GM23248 (cell line): ENCODE measurements at regions not wholly inside any gene's neighbourhood (a gene's known extent, or its start where the extent isn't known, plus 50 kb on each side); places are given as distances from the start of the nearest gene placed in this dataset.
"Not testable (repeated sequence)": the region's sequence is repeated elsewhere in the genome, so short reads cannot be mapped to it uniquely, and the experiment has no call there.

Experiments
- DNase-seq: peaks from one replicate; pipeline ENCODE4 v3.0.0-alpha.2; 2015
- H2AFZ ChIP-seq: fragments of 200-600 bp; sonication (generic); 2 replicates; pipeline ENCODE4 v1.6.1; 2016; ENCODE audit warnings: antibody characterized with exemption
- H3F3A ChIP-seq: fragments of 200-600 bp; sonication (generic); 2 replicates; pipeline ENCODE4 v1.6.1; 2016; ENCODE audit warnings: mild to moderate bottlenecking, antibody characterized with exemption, mixed run types; ENCODE audit not compliant: insufficient read depth
- H3K27ac ChIP-seq: fragments of 200-600 bp; sonication (generic); 2 replicates; pipeline ENCODE4 v1.5.1; 2016; ENCODE audit warnings: mild to moderate bottlenecking
- H3K27me3 ChIP-seq: fragments of 200-600 bp; sonication (generic); replicated peaks from 2 replicates; pipeline ENCODE4 v1.6.1; 2016; ENCODE audit warnings: mild to moderate bottlenecking; ENCODE audit not compliant: insufficient read depth
- H3K36me3 ChIP-seq: fragments of 200-600 bp; sonication (generic); 2 replicates; pipeline ENCODE4 v1.6.1; 2016; ENCODE audit warnings: low read depth, mild to moderate bottlenecking
- H3K4me1 ChIP-seq: fragments of 200-600 bp; sonication (generic); 2 replicates; pipeline ENCODE4 v1.6.1; 2016; ENCODE audit warnings: mild to moderate bottlenecking; ENCODE audit not compliant: insufficient read depth
- H3K4me2 ChIP-seq: fragments of 200-600 bp; sonication (generic); one replicate; pipeline ENCODE4 v1.6.1; 2016; ENCODE audit warnings: mild to moderate bottlenecking; ENCODE audit not compliant: unreplicated experiment
- H3K4me3 ChIP-seq: fragments of 200-600 bp; sonication (generic); 2 replicates; pipeline ENCODE4 v1.5.1; 2016; ENCODE audit warnings: mild to moderate bottlenecking
- H3K79me2 ChIP-seq: fragments of 200-600 bp; sonication (generic); 2 replicates; pipeline ENCODE4 v1.6.1; 2016; ENCODE audit warnings: mild to moderate bottlenecking; ENCODE audit not compliant: insufficient read depth
- H3K9ac ChIP-seq: fragments of 200-600 bp; sonication (generic); 2 replicates; pipeline ENCODE4 v1.6.1; 2016; ENCODE audit warnings: mild to moderate bottlenecking
- H3K9me2 ChIP-seq: fragments of 200-600 bp; sonication (generic); 2 replicates; pipeline ENCODE4 v1.6.1; 2016; ENCODE audit warnings: mixed run types, mild to moderate bottlenecking, moderate library complexity; ENCODE audit not compliant: insufficient read depth
- H3K9me3 ChIP-seq: fragments of 200-600 bp; sonication (generic); one replicate; pipeline ENCODE4 v1.6.1; 2017; ENCODE audit warnings: low read depth
- H4K20me1 ChIP-seq: fragments of 200-600 bp; sonication (generic); 2 replicates; pipeline ENCODE4 v1.6.0; 2016; ENCODE audit not compliant: insufficient read depth
- WGBS, 2 experiments: methylation state at CpG; one replicate each; pipeline ENCODE4 v1.1.6; 2015 to 2017; ENCODE audit warnings: low lambda C conversion rate in 2 of 2, low coverage in 1 of 2; ENCODE audit errors: missing lambda C conversion rate in 2 of 2; 5-methylcytosine and 5-hydroxymethylcytosine counted together
- in situ Hi-C: fragments of 300-500 bp; cut with MboI; formaldehyde crosslinking; loops from 2 replicates; pipeline ENCODE4 v1.15.0; 2020

DNA sequence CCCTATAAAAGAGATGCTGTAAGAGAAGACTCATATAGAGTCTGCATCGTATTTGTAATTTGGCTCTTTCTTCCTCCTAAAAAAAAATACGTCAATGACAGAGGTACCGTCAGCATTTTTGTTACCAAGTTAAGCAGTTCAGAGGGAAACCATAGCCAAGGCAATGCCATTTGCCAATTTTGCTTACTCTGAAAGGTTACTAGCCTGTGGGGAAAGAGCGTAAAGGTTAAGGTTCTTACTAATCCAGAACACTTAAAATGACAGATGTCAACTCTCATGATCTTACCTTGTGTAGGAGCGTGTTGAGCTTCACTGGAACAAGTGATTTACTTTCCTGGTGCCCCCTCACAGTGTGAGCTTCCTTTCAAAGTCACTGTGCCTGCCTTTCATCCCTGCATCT, 119.4 kb upstream of the SPATA31A3 start:
- in situ Hi-C loops, H3K4me1 ChIP-seq, H3F3A ChIP-seq, H3K9ac ChIP-seq, H3K9me2 ChIP-seq, H3K27me3 ChIP-seq, H4K20me1 ChIP-seq, H3K9me3 ChIP-seq, H3K27ac ChIP-seq, H3K4me3 ChIP-seq, H2AFZ ChIP-seq, H3K79me2 ChIP-seq, H3K4me2 ChIP-seq, DNase-seq, H3K36me3 ChIP-seq: not testable (repeated sequence)
- 39 to 46% methylated on average over 4 of the region's 5 CpGs for WGBS, 2 experiments

DNA sequence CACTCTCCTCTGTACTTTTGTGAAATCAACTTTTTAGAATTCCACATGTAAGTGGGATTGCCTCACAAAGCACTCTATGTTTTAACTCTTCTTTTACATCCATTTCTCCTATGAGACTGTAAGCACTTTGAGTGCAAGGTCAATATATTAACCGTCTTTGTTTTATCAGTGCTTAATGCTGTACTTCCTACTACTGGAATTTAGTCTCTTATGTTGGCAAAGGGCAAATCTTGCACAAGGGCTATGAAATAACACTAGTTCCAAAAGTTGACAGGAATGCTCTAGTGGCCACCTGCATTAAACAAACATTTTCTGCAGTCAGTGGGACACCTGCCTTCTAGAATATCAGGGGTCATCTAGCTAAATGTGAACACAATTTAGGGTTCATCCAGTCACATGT, 117.5 kb upstream of the SPATA31A3 start:
- H3K4me2 ChIP-seq, H3K9me2 ChIP-seq, H3K9me3 ChIP-seq, H2AFZ ChIP-seq, H3K4me1 ChIP-seq, H3K9ac ChIP-seq, H3K4me3 ChIP-seq, in situ Hi-C loops, DNase-seq, H3F3A ChIP-seq, H3K27me3 ChIP-seq, H3K36me3 ChIP-seq, H3K79me2 ChIP-seq, H3K27ac ChIP-seq, H4K20me1 ChIP-seq: not testable (repeated sequence)
- WGBS, 2 experiments: 40 to 50% methylated on average over 1 of the region's 1 CpG

GRCh38 chr9:67106659-67107058, 114.3 kb upstream of the SPATA31A3 start:
- 11 to 21% methylated on average over 3 of the region's 3 CpGs for WGBS, 2 experiments
- H3K79me2 ChIP-seq, H3K27me3 ChIP-seq, H3F3A ChIP-seq, H4K20me1 ChIP-seq, H3K4me3 ChIP-seq, DNase-seq, H3K9me3 ChIP-seq, H3K4me1 ChIP-seq, in situ Hi-C loops, H2AFZ ChIP-seq, H3K9ac ChIP-seq, H3K9me2 ChIP-seq, H3K27ac ChIP-seq, H3K4me2 ChIP-seq, H3K36me3 ChIP-seq: not testable (repeated sequence)

DNA sequence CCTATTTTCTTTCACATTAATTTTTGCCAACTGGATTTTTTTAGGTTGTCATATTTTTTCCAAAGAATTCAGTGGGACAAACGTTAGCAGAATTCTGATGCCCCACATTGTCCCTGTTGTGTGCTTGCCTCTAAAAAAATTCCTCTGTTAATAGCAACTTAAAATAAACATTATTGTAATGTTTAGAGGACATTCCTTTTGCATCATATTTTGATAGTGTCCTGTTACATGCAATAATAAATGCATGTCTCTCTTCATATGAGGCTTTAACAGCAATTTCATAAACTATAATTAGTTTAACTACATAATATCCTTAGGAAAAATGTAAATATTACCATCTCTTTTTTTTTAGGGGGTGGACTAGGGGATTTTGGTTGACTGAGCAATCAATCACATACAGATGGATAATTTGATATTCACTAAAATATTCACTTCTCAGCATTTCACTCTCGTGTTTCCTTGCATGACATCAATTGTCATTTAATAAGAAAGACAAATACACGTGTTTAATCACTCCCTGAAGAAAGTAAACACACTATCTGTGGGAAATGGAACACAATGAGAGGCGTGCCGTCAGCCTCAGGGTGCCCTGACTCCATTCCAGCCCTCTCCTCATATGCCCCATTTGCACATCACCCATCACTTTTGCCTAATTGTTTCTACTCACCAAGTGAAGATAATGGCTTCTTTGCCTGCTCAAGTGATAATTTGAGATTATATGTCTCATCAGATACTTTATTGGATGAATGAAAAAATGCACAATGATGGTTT, 110.3 kb upstream of the SPATA31A3 start:
- H3K4me3 ChIP-seq, H3K4me1 ChIP-seq, H3K27me3 ChIP-seq, H3K4me2 ChIP-seq, in situ Hi-C loops, H3K36me3 ChIP-seq, H3F3A ChIP-seq, DNase-seq, H3K79me2 ChIP-seq, H3K9ac ChIP-seq, H3K9me3 ChIP-seq, H4K20me1 ChIP-seq, H2AFZ ChIP-seq, H3K9me2 ChIP-seq, H3K27ac ChIP-seq: not testable (repeated sequence)
- 2 to 3% methylated on average over 3 of the region's 5 CpGs for WGBS, 2 experiments

DNA sequence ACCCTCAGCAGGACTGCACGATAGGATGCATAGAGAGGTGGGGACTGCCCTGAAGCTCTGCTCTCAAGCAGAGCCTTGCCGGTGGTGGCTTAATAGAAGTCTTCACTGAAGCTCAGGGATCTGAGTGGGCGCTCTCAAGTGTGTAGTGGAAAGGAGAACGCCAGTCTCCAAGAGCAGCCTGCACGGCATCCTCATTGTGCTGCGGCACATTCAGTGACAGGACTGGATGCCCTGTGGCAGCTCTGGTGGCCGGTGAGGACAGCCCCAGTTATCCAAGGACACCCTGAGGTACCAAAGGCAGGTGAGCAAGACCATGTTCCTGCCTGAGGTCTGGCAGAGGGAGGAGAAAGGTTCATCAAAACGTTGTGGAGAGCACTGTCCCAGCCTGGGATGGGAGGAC, 98.8 kb upstream of the SPATA31A3 start:
- WGBS, 2 experiments: 23 to 30% methylated on average over 8 of the region's 8 CpGs
- H3K4me1 ChIP-seq, H3K36me3 ChIP-seq, H3K4me3 ChIP-seq, H3K4me2 ChIP-seq, DNase-seq, H3K9ac ChIP-seq, H3K9me3 ChIP-seq, H3K27ac ChIP-seq, H3K27me3 ChIP-seq, in situ Hi-C loops, H3K9me2 ChIP-seq, H2AFZ ChIP-seq, H4K20me1 ChIP-seq, H3K79me2 ChIP-seq, H3F3A ChIP-seq: not testable (repeated sequence)

DNA sequence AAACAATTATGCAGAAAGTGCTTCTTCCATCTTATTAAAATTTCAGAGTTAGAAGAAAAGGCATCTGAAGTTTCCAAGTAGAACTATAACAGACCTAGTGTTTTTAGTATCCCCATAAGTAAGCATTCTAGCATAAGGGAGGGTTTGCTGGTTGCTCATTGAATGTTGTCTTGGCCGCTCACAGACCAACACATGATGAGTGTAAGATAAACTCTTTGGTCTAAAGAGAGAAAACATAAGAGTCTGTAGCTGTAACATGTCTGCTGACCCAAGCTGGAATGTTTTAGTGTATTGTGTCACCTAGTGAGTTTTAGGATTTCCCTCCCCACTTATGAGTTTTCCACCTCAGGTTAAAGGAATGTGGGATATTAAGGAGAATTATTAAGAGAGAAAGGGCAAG, 94.5 kb upstream of the SPATA31A3 start:
- H3K27me3 ChIP-seq, H3K9me3 ChIP-seq, H3K4me3 ChIP-seq, H3K4me2 ChIP-seq, H3F3A ChIP-seq, H3K4me1 ChIP-seq, DNase-seq, H3K36me3 ChIP-seq, H3K9me2 ChIP-seq, in situ Hi-C loops, H3K9ac ChIP-seq, H3K27ac ChIP-seq, H2AFZ ChIP-seq, H4K20me1 ChIP-seq, H3K79me2 ChIP-seq: not testable (repeated sequence)
- 26 to 36% methylated on average over 1 of the region's 1 CpG for WGBS, 2 experiments

- H3K36me3 ChIP-seq, H3K27ac ChIP-seq, H4K20me1 ChIP-seq, DNase-seq, H3K79me2 ChIP-seq, H3F3A ChIP-seq, in situ Hi-C loops, H3K9me2 ChIP-seq, H3K9ac ChIP-seq, H3K4me1 ChIP-seq, H3K9me3 ChIP-seq, H3K4me3 ChIP-seq, H3K4me2 ChIP-seq, H3K27me3 ChIP-seq, H2AFZ ChIP-seq: not testable (repeated sequence)
- 15 to 18% methylated on average over 5 of the region's 5 CpGs for whole genome bisulfite sequencing, 2 experiments
Measured at GRCh38 chr9:67066140-67066539, 73.8 kb upstream of the SPATA31A3 start.
